SK-N-SH treated with all-trans-retinoic acid at 6 μM for 48 hours (cell line): ENCODE measurements at regions not wholly inside any gene's neighbourhood (a gene's known extent, or its start where the extent isn't known, plus 50 kb on each side); places are given as distances from the start of the nearest gene placed in this dataset.

ENCODE experiments used
- CSRNP3 ChIP-seq: fragments of 250-450 bp; sonication (Bioruptor Pico); IDR thresholded peaks from 2 replicates; pipeline ENCODE4 v1.5.1; 2021; ENCODE audit warnings: mild to moderate bottlenecking, moderate library complexity
- PATZ1 ChIP-seq: fragments of 250-450 bp; sonication (Bioruptor Pico); IDR thresholded peaks from 2 replicates; pipeline ENCODE4 v1.8.0; 2020; ENCODE audit warnings: mild to moderate bottlenecking, moderate library complexity, borderline replicate concordance
- RARB ChIP-seq: fragments of 250-450 bp; sonication (Bioruptor Pico); IDR thresholded peaks from 2 replicates; pipeline ENCODE4 v1.8.0; 2021; ENCODE audit warnings: mild to moderate bottlenecking, moderate library complexity
- ZC3H10 ChIP-seq: fragments of 250-450 bp; sonication (Bioruptor Pico); IDR thresholded peaks from 2 replicates; pipeline ENCODE4 v1.5.1; 2021; ENCODE audit warnings: mild to moderate bottlenecking, moderate library complexity
- ZFP3 ChIP-seq: fragments of 250-450 bp; sonication (Bioruptor Pico); IDR thresholded peaks from 2 replicates; pipeline ENCODE4 v1.5.0; 2020; ENCODE audit warnings: mild to moderate bottlenecking, moderate library complexity
- ZNF70 ChIP-seq: fragments of 450-650 bp; formaldehyde crosslinking; IDR thresholded peaks from 2 replicates; pipeline ENCODE4 v1.5.0; 2020; ENCODE audit warnings: mild to moderate bottlenecking, moderate library complexity
- TF ChIP-seq, protein P1 (sequence below): fragments of 250-450 bp; sonication (Bioruptor Pico); IDR thresholded peaks from 2 replicates; pipeline ENCODE4 v1.8.0; 2021; ENCODE audit warnings: low read depth, mild to moderate bottlenecking, moderate library complexity, borderline replicate concordance

DNA sequence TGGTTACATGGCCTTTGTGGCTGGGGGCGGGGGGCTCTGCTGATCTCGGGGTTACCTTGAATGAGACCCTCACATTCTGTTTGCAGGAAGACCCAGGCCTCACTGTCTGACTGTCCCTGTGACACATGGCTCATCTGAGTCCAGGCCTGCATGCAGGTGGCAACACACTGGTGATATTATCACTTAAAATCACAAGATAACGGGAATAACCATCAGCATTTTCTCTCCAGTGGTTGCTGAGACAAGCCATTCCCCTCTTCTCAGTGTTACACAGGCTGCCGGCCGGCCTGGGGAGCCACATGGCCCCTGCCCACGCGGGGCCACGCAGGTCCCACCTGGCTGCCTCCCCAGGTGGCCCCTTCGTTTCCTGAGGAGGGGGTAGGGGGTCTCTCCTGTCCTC lies 197.6 kb downstream of the ENGASE start:
- TF ChIP-seq CSRNP3 (CRISPR knock-in tag), result no peak
- TF ChIP-seq ZC3H10 (CRISPR knock-in tag), result no peak
- no peak for TF ChIP-seq RARB (CRISPR knock-in tag)
- TF ChIP-seq PATZ1 (CRISPR knock-in tag), result no peak
- TF ChIP-seq ZNF70, result no peak
- TF ChIP-seq, protein P1, sequence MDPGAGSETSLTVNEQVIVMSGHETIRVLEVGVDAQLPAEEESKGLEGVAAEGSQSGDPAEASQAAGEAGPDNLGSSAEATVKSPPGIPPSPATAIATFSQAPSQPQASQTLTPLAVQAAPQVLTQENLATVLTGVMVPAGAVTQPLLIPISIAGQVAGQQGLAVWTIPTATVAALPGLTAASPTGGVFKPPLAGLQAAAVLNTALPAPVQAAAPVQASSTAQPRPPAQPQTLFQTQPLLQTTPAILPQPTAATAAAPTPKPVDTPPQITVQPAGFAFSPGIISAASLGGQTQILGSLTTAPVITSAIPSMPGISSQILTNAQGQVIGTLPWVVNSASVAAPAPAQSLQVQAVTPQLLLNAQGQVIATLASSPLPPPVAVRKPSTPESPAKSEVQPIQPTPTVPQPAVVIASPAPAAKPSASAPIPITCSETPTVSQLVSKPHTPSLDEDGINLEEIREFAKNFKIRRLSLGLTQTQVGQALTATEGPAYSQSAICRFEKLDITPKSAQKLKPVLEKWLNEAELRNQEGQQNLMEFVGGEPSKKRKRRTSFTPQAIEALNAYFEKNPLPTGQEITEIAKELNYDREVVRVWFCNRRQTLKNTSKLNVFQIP, result no peak
- no peak for TF ChIP-seq ZFP3
